ENCODE measurements at regions not wholly inside any gene's neighbourhood (a gene's known extent, or its start where the extent isn't known, plus 50 kb on each side); places are given as distances from the start of the nearest gene placed in this dataset.

DNA sequence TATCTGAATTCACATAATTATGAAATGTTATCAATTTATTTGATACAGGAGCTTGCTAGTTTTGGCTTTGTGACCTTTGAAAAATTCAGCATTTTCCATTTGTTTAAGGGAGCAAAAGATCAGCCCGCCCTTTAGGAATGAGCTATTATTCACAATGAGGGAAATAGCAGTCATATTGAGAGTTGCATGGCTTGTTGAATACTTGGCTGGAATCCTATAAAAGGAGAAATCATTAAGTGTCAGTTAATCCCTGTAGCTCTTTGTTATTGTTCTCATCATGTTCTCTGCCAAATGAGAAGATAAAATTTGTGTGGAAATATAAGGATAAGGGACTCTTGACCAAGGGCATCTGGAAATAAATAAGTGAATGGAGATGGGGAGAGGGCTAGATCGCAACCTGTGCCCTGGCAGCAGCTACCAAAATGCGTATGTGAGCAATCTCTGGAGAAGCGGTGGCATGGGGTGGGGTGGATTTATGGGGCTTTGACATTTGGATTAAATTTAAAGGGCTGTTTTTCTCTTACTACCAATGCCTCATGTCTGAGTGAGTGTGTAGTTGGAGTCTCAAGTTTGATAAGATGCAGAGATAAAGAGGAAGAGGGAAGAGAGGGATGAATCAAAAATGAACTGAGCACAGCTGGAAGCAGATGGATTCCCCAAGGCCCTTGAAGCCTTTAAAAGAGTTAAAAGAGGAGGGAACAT lies 237.6 kb downstream of the NNT start:
- no peak for TF ChIP-seq CTCF (IDR thresholded peaks at IDR 0.05)
- TF ChIP-seq YY1 (IDR thresholded peaks at IDR 0.05; ENCODE audit: low read depth): no peak
- TF ChIP-seq, protein P1, sequence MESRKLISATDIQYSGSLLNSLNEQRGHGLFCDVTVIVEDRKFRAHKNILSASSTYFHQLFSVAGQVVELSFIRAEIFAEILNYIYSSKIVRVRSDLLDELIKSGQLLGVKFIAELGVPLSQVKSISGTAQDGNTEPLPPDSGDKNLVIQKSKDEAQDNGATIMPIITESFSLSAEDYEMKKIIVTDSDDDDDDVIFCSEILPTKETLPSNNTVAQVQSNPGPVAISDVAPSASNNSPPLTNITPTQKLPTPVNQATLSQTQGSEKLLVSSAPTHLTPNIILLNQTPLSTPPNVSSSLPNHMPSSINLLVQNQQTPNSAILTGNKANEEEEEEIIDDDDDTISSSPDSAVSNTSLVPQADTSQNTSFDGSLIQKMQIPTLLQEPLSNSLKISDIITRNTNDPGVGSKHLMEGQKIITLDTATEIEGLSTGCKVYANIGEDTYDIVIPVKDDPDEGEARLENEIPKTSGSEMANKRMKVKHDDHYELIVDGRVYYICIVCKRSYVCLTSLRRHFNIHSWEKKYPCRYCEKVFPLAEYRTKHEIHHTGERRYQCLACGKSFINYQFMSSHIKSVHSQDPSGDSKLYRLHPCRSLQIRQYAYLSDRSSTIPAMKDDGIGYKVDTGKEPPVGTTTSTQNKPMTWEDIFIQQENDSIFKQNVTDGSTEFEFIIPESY (IDR thresholded peaks at IDR 0.05; ENCODE audit: borderline replicate concordance, low read depth): no peak

All from SK-N-SH (cell line).